NCI-H748 treated with DMSO at 0.1 percent for 48 hours (cell line): ENCODE measurements at regions not wholly inside any gene's neighbourhood (a gene's known extent, or its start where the extent isn't known, plus 50 kb on each side); places are given as distances from the start of the nearest gene placed in this dataset.

Experiments
- DNase-seq: peaks from one replicate; lab custom pipeline; 2025; lab: John Stamatoyannopoulos, UW

DNA sequence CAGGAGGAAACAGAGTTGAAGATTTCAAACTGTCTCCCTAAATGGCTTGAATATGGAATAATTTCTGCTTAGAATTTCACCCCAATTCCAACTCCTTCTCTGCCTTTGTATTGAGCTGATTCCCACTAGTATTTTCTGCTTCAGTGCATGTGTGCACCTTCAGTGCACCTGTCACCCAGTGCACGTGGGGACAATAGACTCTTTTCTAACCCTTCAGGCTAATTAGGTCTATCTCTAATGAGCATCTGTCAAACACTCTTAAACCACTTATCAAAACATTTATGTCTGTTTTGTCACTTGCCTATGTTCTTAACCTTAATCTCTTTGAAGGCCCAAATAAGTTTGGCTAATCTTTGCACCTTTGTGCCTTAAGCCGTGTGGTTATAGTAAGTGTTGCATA is 232.0 kb upstream of the NETO1 start:
- peak; percentile 49 for DNase-seq

DNA sequence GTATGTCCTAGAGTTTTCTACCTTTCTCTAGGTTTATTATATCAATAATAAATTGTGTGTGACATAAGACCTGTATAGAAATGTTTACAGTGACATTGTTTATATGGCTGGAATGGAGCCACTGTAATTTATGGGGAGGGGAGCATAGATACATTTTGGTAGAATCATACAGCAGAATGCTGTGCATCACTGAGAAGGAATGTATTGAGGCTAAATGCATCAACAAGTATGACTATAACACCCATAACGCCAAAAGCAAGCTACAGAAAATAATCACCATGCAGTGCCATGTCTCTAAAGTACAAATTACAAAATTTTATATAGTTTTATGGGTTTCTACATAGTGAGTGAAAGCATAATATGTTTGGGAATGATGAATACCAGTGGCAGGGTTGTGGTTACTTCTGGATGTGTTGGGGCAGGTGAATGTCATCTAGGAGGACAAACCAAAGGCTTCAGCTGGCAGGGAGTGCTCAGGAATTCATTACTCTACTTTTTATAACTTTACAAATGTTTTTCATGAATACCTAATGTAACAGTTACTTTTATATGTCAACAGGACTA is 226.0 kb upstream of the NETO1 start:
- no peak for DNase-seq

DNA sequence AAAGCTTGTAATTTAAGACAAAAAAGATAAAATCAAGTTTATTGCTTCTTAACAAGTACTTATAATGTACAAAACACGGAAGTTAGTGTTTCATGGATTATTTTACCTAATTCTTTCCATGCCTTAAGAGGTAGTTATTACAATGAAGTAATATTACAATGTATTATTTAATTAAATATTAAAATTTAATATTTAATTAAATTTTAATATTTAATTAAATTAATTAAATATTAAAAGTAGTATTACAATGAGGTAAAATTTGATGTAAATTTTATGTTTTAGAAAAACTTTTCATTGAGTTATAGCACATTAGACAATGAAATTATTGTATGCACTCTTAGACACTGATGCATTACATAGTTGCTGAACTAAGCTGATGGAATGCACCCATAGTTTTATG is 220.7 kb upstream of the NETO1 start:
- DNase-seq, result no peak

DNA sequence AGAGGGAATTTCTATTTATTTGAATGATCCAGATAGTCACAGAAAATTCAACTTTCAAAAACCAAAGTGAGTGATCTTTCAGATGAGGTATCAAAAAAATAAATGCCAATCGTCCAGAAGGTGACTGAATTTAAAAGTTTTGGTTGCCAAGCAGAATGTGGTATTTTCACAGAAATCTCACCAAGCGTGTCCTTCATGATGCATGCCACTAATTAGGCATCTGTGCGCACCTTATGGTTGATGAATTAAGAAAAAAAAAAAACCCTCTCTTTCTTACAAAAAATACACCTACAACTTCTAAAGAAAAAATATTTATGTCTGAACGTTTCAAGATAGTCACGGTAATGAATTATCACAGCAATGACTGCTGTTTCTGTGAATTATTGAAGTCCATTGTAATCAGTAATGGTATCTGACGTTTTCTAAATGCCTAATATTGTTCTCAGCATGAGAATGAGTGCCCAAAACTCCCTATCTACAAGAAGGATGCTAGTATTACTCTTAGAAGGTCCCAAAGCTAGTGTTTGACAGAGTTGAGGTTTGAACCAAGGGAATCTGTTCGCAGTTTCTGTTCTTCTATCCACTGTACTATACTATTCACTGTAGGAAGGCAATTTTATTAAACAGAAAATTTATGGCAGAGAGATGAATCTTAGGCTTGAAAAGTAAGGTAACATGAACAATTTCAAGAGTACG is 219.6 kb upstream of the NETO1 start:
- no peak for DNase-seq

DNA sequence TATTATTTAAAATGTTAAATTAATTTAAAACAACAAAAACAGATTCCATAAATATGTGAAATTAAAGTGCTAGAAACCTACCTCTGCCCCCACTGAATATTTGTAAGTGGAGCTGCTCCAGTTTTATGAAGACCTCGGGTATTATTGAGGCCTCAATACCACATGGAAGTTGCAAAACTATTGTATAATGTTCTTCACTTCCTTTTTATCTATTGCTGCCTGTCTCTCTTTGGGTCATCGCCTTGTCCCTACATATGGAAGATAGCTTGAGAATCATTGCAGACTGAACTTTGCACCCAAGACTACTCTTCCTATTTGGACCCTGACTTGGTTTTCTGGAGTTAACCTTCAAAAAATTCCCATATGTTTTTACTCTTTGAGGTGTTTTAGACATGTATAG is 212.1 kb upstream of the NETO1 start:
- no peak for DNase-seq

DNA sequence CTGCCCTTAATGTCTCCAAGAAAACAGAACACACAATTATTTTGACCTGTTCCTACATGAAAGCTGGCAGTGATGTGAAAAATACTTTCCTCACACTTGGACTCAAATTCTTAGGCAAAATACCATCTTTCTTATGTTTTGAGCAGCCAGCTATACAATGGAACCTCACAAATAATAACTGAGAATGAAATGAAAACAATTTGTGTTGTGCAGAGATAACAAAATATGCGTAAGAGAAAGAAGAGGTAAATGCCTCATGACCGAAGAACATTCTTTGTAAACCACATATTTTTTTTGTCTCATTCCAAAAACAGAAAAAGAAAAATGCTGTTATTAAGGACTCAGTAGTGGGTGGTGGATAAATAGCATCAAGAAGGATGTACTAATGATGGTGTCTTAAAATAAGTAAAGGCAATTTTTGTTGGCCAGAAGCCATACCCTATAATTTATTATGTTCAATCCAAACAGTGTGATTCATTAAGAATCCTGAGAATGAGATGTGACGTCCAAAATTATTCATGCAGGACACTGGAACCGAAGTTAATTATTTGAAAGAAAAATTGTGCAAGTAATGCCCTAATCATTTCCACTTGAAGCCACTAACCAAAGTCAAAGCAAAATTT is 193.0 kb upstream of the NETO1 start:
- no peak for DNase-seq

DNA sequence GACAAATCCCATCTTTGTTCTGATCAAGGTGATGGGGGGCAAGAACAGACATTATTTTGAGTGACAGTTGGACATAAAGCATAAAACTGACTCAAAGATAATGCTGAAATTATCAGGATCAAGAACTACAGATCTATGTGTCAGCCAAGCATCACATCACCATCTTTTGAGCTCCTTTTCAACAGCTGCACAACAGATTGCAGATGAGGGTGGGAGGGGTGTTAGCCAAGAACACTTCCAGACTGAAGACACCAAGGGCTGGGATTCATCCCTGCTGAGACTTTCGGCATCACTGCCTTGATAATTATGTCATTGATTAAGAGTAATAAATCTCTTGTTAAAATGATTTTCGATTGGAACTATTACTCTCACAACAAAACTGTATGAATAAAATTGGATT is 191.5 kb upstream of the NETO1 start:
- no peak for DNase-seq

DNA sequence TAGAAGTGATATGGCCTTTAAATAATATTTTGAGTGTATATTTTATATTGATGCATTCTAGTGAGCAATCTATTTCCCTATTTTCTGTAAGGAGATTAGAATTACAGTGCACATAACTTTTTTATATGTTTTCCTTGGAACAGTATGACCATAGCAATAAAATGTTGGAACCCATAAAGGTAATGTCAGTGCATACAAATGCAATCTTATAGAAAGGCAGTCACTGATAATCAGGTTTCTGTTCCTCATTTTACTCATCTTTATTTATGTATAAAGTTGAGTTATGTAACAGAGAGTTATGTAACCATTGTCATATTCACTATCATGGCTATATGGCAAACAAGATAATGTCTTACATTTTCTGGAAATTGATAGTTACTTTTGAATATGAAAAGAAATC is 179.9 kb upstream of the NETO1 start:
- no peak for DNase-seq

DNA sequence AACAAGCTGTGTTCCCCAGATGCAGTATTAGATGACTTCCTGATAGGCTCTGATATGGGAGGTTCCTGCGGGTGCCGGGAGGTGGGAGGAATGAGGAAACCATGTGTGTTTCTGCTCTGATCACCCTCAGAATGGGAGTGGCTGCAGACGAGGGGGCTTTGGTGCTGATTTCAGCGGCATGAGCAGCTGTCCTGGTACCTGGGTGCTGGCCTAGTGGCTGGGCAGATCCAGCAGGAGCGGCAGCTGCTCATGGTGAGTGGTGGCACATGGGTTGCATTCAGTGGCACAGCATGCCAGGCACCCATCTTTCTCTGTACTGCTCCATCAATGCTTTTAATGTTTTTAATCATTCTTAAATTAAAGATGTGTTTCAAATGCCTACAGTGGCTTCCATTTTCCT is 177.2 kb upstream of the NETO1 start:
- no peak for DNase-seq

DNA sequence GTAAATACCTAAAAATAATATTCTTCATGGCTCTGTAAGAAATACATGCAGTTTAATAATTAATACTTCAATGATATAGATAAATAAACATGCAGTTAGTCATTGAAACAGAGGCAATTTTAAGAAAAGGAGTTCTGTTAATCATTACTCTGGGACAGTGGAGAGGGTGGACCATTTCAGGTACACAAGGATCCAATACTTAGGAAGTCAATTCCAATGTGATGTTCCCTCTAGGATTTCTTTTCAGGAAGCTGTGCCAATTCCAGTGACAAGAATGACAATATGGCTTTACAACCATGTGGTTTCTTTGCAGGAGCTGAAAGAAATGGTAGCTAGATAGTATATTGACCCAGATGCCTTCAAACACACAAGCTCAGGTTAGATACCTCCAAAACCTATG is 175.8 kb upstream of the NETO1 start:
- DNase-seq, result peak; percentile 39

DNA sequence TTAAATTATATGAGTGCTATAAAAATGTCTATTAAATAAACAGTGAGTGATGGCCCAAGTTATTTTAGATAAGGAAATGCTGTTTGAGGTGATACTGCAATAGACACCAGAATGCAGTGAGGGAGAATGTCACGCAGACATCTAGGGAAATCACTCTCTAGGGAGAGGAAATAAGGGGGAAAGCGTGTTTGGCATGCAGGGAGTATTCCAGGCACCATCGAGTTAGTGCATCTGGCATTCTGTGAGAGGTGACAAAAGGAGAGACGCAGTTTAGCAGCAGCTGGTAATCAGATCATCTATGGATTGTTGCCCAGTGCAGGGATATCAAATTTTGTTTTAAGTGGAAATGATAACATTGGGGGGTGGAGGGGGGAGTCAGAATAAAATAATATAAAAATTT is 175.4 kb upstream of the NETO1 start:
- DNase-seq, result peak; percentile 95

DNA sequence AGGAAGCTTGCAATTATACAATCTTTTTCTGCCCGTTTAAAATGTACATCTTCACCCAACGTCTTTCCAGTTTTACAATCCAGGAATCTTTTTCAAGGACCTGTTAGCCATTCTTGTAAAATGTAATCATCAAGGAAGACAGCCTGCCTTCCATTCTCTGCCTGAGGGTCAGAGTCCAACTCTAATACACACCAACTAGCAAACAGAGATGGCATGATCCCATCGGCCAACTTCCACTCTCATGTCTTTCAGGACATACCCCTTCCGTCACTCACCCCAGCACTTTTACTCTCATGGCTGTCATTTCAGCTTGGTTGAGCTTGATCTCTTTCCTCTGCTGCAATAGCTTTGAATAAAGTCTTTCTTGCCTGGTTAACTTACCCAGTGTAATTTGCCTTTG is 172.5 kb upstream of the NETO1 start:
- DNase-seq, result no peak

DNA sequence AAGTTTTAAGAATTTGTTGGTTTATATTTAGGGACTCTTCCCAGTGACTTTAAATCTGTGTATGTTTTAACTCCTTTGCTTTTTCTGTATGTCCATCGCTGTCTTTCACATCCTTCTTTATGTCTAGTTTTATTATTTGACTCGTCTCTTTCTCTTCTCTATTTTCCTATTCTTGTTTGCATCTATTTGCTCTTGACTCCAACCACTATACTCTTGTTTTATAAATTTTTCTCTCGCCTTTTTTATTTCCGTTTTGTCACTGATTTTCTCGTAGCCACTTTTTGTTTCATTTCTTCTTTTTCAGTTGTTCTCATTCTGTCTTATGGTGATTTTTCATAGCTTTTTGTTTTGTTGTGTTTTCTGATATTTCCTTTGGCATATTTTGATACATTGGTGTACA is 170.5 kb upstream of the NETO1 start:
- no peak for DNase-seq

DNA sequence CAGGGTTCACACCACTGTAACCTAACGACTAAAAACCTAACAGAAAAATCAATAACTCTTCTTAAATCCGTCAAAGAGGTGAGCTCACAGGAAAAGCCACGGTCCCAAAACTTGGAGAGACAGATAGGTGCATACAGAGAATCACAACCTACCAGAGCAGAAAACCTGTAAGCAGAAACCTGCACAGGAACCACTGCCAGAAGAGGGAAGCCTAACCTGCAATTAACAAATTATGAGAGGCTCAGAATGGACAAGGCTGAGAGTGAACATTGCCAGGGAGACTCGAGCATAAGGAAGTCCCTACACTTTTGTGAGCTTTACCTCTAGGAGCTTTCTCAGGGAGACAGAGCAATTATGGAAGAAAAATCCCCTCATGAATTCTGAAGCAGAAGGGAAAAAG is 156.2 kb upstream of the NETO1 start:
- DNase-seq, result peak; percentile 30

DNA sequence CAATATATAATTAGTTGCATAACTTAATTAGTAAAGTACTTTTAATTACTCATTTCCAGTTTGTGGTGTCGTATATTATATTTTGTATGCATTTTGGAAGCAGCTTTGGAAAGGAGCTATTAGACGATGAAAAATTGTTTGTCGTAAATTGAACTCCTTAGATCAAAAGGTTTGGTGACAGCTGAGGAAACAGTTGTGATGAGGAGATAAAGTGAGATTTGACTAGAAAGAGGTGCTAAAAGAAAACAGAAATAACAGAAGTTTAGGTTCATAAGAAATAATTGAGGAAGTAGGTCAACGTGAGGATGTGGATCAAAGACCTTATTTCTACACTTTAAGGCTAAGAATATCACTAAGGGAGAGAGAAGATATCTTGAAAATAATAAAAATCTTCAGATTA is 141.9 kb upstream of the NETO1 start:
- no peak for DNase-seq

DNA sequence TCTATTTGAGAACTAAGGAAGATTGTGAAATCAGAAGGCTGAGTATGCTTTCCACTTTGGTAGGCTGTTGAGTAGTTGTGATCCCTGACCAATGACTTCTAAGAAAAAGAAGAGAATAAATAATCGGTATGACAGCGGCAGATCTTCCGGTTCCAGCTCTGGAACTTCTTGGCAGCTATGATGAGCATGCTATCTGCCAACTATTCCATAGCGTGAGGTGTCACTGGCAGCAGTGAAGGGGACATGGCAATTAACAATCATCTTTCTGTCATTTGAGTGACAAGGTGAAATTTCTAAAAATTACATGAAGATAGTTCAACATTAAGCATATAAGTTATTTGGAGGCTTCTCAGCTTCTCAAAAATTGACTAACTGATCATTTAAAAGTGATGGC is 140.1 kb upstream of the NETO1 start:
- DNase-seq, result no peak

DNA sequence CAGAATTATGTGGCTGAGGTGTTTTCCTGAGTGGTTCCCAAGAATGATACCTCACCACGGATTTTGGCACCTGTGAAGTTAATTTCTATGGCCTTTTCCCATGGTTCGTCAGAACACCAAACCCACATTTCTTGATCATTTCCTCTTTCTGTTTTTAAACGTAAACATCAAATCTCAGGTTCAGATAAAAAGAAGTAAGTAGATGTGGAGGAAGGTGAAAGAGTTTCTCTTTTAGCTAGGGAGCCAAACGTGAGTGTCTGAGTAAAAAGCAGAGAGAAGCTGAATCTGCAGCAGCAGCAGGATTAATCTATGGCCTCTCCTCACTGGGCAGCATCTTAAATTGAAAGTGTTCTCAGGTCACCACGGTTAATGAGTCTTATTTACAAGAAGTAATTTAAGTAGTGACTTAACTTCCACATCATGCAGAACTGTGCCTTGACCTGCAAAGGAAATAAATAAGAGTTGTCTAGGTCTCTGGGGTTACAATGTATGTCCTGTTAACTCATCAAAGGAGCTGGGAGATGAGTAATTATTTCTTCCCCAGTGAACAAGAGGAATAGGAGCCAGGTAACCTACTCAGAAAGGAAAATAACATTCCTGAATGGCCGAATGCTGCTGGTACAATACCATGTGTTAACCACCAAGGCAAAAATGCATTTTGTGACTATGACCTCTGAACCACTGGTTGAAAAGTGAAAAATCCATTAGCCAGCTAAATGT is 139.6 kb upstream of the NETO1 start:
- DNase-seq, result no peak

DNA sequence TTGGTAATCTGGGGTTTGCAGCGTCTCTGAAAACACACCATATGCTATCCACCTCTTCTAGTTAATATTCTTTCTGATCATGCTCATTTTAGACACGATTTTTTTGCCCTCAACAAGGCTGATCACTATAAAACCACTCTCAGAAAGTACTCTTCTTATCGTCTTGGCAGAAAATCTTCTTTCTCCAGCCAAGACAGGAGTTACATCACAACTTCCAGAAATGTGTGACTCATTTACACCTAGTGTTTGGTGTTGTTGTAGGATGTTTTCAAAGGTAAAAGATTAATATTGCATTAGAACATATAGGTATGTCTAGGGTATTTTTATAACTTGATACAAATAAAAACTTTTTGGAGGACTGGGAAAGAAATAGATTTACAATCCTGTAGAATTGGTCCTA is 138.5 kb upstream of the NETO1 start:
- no peak for DNase-seq

DNA sequence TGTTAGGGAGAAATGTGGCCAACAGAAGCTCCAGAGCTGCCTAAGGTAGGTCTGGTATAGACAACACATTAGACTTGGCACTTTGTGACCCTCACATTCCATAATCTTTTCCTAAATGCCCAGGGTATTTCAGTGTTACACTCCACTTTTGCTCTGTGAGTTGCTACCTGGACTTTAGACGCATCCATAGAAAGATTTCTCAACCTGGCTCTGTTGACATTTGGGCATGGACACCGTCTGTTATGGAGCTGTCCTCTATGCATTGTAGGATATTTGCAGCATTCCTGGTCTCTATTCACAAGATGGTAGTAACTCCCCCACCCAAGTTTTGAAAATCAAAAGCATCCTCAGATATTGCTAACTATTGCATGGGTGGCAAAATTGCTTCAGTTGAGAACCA is 136.5 kb upstream of the NETO1 start:
- DNase-seq, result no peak

DNA sequence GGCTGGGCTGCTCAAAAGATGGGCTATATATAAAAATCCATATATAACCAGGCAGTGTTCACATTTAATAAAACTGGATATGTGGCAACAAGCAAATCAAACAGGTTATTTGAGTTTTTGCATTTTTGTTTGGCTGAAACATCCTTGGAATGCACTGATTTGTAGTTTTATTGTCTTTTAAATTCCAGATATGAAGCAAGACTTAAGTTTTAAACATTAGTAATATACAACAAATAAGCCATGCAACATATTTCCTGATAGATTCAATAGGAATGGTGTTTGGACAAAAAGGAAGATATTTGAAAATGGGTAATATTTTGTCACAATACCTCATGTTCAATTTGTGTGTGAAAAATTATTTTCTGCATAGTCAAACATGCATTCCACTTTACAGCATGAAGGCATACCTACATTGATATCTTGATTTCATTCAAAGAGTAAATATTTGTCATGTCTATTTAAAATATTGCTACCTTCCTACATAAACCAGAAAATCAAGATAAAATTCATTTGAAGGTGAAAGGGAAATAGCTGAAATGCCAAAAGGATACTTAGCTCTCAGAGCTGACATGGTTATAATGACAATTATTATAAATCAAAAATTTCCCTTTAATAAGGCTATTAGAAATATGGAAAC is 132.3 kb upstream of the NETO1 start:
- DNase-seq, result no peak

DNA sequence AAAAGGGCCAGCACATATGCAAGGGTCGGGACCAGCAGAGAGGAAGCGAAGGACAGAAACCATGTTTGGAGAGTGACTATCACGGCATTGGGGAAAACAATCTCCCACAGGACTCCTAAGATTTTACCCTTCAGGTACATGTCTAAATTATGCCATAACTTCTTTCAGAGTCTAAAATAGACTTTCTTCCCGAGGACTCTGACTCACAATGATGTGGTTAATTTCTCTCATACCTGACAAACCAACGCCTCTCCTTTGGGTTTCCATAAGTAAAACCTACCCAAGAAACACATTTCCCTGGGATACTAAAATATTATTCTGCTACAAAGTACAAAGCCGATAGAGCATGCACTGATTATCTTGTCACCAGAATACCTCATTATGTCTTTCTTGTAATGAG is 127.8 kb upstream of the NETO1 start:
- no peak for DNase-seq

DNA sequence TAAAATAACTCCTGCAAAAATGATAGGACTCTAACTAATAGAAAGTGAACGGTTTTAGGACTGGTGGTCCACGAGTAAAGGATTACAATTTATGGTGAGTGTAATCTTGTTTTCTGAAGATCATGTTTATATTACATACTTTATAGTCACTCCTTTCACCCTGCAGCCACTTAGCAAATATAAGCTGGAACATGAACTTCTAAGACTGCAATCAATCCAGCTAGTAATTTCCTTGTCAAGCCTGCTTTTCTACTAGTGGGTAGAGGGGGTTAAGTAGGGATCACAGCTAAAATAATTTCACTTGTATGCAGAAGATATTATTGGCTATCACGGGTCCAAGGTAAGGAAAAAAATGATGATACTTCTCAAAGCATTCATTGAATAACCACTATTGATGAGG is 125.5 kb upstream of the NETO1 start:
- DNase-seq, result no peak

DNA sequence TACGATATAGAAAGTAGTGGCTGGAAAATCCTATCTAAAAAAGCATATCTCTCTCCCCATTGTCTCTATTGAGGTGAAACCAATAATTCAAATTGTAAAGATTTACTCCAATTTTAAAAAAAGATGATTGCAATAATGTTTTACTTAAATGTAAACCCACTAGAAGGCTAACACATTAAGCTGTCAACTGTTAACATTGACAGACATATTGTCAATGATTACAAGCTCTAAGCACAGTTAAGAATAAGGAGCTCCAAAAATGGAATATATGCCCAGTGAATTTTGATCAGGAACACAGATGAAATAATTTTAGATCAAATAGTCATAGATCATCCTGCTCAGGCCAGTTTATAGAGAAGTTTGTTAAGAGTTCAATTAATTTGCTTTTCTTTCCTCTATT is 123.6 kb upstream of the NETO1 start:
- no peak for DNase-seq
